Body of pancreas (tissue), 4 donors: ENCODE measurements at regions not wholly inside any gene's neighbourhood (a gene's known extent, or its start where the extent isn't known, plus 50 kb on each side); places are given as distances from the start of the nearest gene placed in this dataset.

Source experiments
- CTCF ChIP-seq, 7 experiments: fragments of 450-650 bp in 4 of 7; fragments of 200-600 bp in 3 of 7; sonication (generic) in 3 of 7; IDR thresholded peaks; one replicate each; pipeline ENCODE4 v1.5.1; 2016 to 2019; ENCODE audit warnings: antibody characterized with exemption in 7 of 7
- POLR2A ChIP-seq, 3 donors: fragments of 450-650 bp; IDR thresholded peaks; one replicate each; pipeline ENCODE4 v1.6.1; 2016; ENCODE audit warnings: antibody characterized with exemption in 3 of 3, mild to moderate bottlenecking in 2 of 3

- TF ChIP-seq CTCF (IDR thresholded peaks at IDR 0.05) (no peak), POLR2A (IDR thresholded peaks at IDR 0.05) (no peak)
Measured at GRCh38 chr2:120670371-120670770, 65.3 kb upstream of the GLI2 start.
